Upper lobe of left lung (tissue), 4 donors: ENCODE measurements at regions not wholly inside any gene's neighbourhood (a gene's known extent, or its start where the extent isn't known, plus 50 kb on each side); places are given as distances from the start of the nearest gene placed in this dataset.

Experiments
- CTCF ChIP-seq, 6 experiments: fragments of 450-650 bp in 4 of 6; fragments of 200-600 bp in 2 of 6; sonication (generic) in 2 of 6; IDR thresholded peaks; one replicate each; pipeline ENCODE4 v1.5.1; 2016 to 2019; ENCODE audit warnings: antibody characterized with exemption in 6 of 6
- POLR2A ChIP-seq, 4 donors: fragments of 450-650 bp; IDR thresholded peaks; one replicate each; pipeline ENCODE4 v1.5.1; 2016 to 2017; ENCODE audit warnings: antibody characterized with exemption in 4 of 4, mild to moderate bottlenecking in 2 of 4

- TF ChIP-seq CTCF (IDR thresholded peaks at IDR 0.05) = no peak
- no peak for TF ChIP-seq POLR2A (IDR thresholded peaks at IDR 0.05)
Measured at GRCh38 chr16:64362193-64362592, 759.7 kb downstream of the CDH11 start.
